NCI-H2081 (cell line): ENCODE measurements at regions not wholly inside any gene's neighbourhood (a gene's known extent, or its start where the extent isn't known, plus 50 kb on each side); places are given as distances from the start of the nearest gene placed in this dataset.
"Not testable (repeated sequence)": the region's sequence is repeated elsewhere in the genome, so short reads cannot be mapped to it uniquely, and the experiment has no call there.

Experiments used
- DNase-seq, 2 experiments: peaks; one replicate each; lab custom pipeline; 2025; lab: John Stamatoyannopoulos, UW

- DNase-seq, result no peak
Measured at GRCh38 chr10:81444242-81444929, 430.6 kb upstream of the NRG3 start.

- no peak for DNase-seq
Measured at GRCh38 chr10:81450651-81451050, 424.3 kb upstream of the NRG3 start.

GRCh38 chr10:81472927-81473470, 402.0 kb upstream of the NRG3 start:
- DNase-seq, result no peak

GRCh38 chr10:81473755-81474154, 401.2 kb upstream of the NRG3 start:
- no peak for DNase-seq

- no peak for DNase-seq
Measured at GRCh38 chr10:81479316-81479715, 395.7 kb upstream of the NRG3 start.

GRCh38 chr10:81496626-81497025, 378.4 kb upstream of the NRG3 start:
- no peak for DNase-seq

- no peak for DNase-seq
Measured at GRCh38 chr10:81498011-81498551, 376.9 kb upstream of the NRG3 start.

- DNase-seq, result no peak
Measured at GRCh38 chr10:81502677-81503359, 372.2 kb upstream of the NRG3 start.

GRCh38 chr10:81505777-81506176, 369.2 kb upstream of the NRG3 start:
- not testable (repeated sequence) for DNase-seq

- no peak for DNase-seq
Measured at GRCh38 chr10:81514811-81515210, 360.2 kb upstream of the NRG3 start.

GRCh38 chr10:81520688-81521087, 354.3 kb upstream of the NRG3 start:
- DNase-seq, result no peak

GRCh38 chr10:81524467-81524866, 350.5 kb upstream of the NRG3 start:
- no peak for DNase-seq

- DNase-seq, result no peak
Measured at GRCh38 chr10:81532403-81532802, 342.6 kb upstream of the NRG3 start.

GRCh38 chr10:81534991-81535390, 340.0 kb upstream of the NRG3 start:
- no peak for DNase-seq

GRCh38 chr10:81541517-81541916, 333.5 kb upstream of the NRG3 start:
- DNase-seq, result no peak

GRCh38 chr10:81546243-81546642, 328.8 kb upstream of the NRG3 start:
- DNase-seq, result no peak

GRCh38 chr10:81548160-81548559, 326.8 kb upstream of the NRG3 start:
- DNase-seq, result no peak

GRCh38 chr10:81564143-81564542, 310.9 kb upstream of the NRG3 start:
- DNase-seq, result no peak

- no peak for DNase-seq
Measured at GRCh38 chr10:81569488-81569887, 305.5 kb upstream of the NRG3 start.

- DNase-seq, result no peak
Measured at GRCh38 chr10:81570349-81570748, 304.6 kb upstream of the NRG3 start.

- DNase-seq, result no peak
Measured at GRCh38 chr10:81570878-81571794, 303.9 kb upstream of the NRG3 start.

- no peak for DNase-seq
Measured at GRCh38 chr10:81575036-81575435, 300.0 kb upstream of the NRG3 start.
